K562 (cell line): ENCODE measurements at regions not wholly inside any gene's neighbourhood (a gene's known extent, or its start where the extent isn't known, plus 50 kb on each side); places are given as distances from the start of the nearest gene placed in this dataset.

Experiments used
- CHCHD3 ChIP-seq: fragments of 250-450 bp; sonication (Bioruptor Pico); IDR thresholded peaks from 2 replicates; pipeline ENCODE4 v2.1.2; 2022; ENCODE audit warnings: mild to moderate bottlenecking
- DNMT1 ChIP-seq: fragments of 450-650 bp; IDR thresholded peaks from 2 replicates; pipeline ENCODE4 v1.6.1; 2016; ENCODE audit warnings: antibody characterized with exemption, mild to moderate bottlenecking
- ELK1 ChIP-seq: sonication (generic); formaldehyde crosslinking; IDR thresholded peaks from 2 replicates; pipeline ENCODE4 v1.8.1; 2022; ENCODE audit warnings: missing genetic modification reagents
- ESRRB ChIP-seq: fragments of 250-450 bp; sonication (Bioruptor Pico); IDR thresholded peaks from 2 replicates; pipeline ENCODE4 v1.5.0; 2020; ENCODE audit warnings: mild to moderate bottlenecking, moderate library complexity, borderline replicate concordance
- GABPB1 ChIP-seq: sonication (generic); formaldehyde crosslinking; IDR thresholded peaks from 2 replicates; pipeline ENCODE4 v1.8.0; 2022; ENCODE audit warnings: mild to moderate bottlenecking, missing genetic modification reagents
- HINFP ChIP-seq: fragments of 450-650 bp; conservative IDR thresholded peaks from 2 replicates; pipeline ENCODE4 v1.6.1; 2016; ENCODE audit warnings: missing genetic modification characterization, low read depth, mild to moderate bottlenecking, control low read depth, missing compliant biosample characterization
- HNRNPL ChIP-seq: fragments of 200-400 bp; formaldehyde crosslinking; IDR thresholded peaks from 2 replicates; pipeline ENCODE4 v1.6.1; 2017; ENCODE audit warnings: low read depth, mild to moderate bottlenecking, low read length
- KDM1A ChIP-seq, 2 experiments: fragments of 450-650 bp; IDR thresholded peaks; 2 replicates each; pipeline ENCODE4 v1.6.1; 2016; ENCODE audit warnings: mild to moderate bottlenecking in 2 of 2
- MEF2D ChIP-seq: conservative IDR thresholded peaks from 2 replicates; pipeline ENCODE4 v1.6.1; 2016; ENCODE audit warnings: low read depth, missing genetic modification characterization, missing compliant biosample characterization
- MTA2 ChIP-seq: fragments of 450-650 bp; IDR thresholded peaks from 2 replicates; pipeline ENCODE4 v1.6.1; 2016; ENCODE audit warnings: low read depth
- NFIX ChIP-seq: fragments of 250-450 bp; sonication (Bioruptor Pico); IDR thresholded peaks from 2 replicates; pipeline ENCODE4 v1.4.0; 2020; ENCODE audit warnings: low read depth, mild to moderate bottlenecking, moderate library complexity
- PHB2 ChIP-seq: fragments of 450-650 bp; IDR thresholded peaks from 2 replicates; pipeline ENCODE4 v1.6.1; 2017; ENCODE audit warnings: low read depth
- PHF21A ChIP-seq: fragments of 450-650 bp; IDR thresholded peaks from 2 replicates; pipeline ENCODE4 v1.6.1; 2017; ENCODE audit warnings: low read depth, borderline replicate concordance
- SMAD2 ChIP-seq: fragments of 150-350 bp; IDR thresholded peaks from 2 replicates; pipeline ENCODE4 v1.6.1; 2014; ENCODE audit warnings: low read depth, mild to moderate bottlenecking, low read length
- TCF7L2 ChIP-seq: fragments of 150-350 bp; IDR thresholded peaks from 2 replicates; pipeline ENCODE4 v1.6.1; 2016; ENCODE audit warnings: low read depth, mild to moderate bottlenecking, low read length, moderate library complexity
- ZKSCAN8 ChIP-seq: fragments of 200-800 bp; sonication (Bioruptor generic); IDR thresholded peaks from 2 replicates; pipeline ENCODE4 v1.6.1; 2016; ENCODE audit warnings: missing genetic modification characterization, missing compliant biosample characterization
- ZNF561 ChIP-seq: fragments of 450-650 bp; formaldehyde crosslinking; conservative IDR thresholded peaks from 2 replicates; pipeline ENCODE4 v1.4.0; 2020; ENCODE audit warnings: mild to moderate bottlenecking, moderate library complexity
- ZSCAN32 ChIP-seq: fragments of 450-650 bp; formaldehyde crosslinking; IDR thresholded peaks from 2 replicates; pipeline ENCODE4 v1.4.0; 2020; ENCODE audit warnings: mild to moderate bottlenecking, moderate library complexity
- TF ChIP-seq, protein P1 (sequence below): sonication (generic); formaldehyde crosslinking; IDR thresholded peaks from 2 replicates; pipeline ENCODE4 v1.8.1; 2023; ENCODE audit warnings: missing genetic modification reagents, mild to moderate bottlenecking, borderline replicate concordance
- TF ChIP-seq, protein P2 (sequence below): sonication (generic); formaldehyde crosslinking; IDR thresholded peaks from 2 replicates; pipeline ENCODE4 v1.8.1; 2023; ENCODE audit warnings: mild to moderate bottlenecking, missing genetic modification reagents

GRCh38 chr4:78720994-78721677 is 55.0 kb upstream of the BMP2K start (continued):
- peak; percentile 69 for TF ChIP-seq MTA2
- TF ChIP-seq PHF21A: no peak
- TF ChIP-seq ZNF561: no peak
- TF ChIP-seq SMAD2: no peak
- TF ChIP-seq, protein P1, sequence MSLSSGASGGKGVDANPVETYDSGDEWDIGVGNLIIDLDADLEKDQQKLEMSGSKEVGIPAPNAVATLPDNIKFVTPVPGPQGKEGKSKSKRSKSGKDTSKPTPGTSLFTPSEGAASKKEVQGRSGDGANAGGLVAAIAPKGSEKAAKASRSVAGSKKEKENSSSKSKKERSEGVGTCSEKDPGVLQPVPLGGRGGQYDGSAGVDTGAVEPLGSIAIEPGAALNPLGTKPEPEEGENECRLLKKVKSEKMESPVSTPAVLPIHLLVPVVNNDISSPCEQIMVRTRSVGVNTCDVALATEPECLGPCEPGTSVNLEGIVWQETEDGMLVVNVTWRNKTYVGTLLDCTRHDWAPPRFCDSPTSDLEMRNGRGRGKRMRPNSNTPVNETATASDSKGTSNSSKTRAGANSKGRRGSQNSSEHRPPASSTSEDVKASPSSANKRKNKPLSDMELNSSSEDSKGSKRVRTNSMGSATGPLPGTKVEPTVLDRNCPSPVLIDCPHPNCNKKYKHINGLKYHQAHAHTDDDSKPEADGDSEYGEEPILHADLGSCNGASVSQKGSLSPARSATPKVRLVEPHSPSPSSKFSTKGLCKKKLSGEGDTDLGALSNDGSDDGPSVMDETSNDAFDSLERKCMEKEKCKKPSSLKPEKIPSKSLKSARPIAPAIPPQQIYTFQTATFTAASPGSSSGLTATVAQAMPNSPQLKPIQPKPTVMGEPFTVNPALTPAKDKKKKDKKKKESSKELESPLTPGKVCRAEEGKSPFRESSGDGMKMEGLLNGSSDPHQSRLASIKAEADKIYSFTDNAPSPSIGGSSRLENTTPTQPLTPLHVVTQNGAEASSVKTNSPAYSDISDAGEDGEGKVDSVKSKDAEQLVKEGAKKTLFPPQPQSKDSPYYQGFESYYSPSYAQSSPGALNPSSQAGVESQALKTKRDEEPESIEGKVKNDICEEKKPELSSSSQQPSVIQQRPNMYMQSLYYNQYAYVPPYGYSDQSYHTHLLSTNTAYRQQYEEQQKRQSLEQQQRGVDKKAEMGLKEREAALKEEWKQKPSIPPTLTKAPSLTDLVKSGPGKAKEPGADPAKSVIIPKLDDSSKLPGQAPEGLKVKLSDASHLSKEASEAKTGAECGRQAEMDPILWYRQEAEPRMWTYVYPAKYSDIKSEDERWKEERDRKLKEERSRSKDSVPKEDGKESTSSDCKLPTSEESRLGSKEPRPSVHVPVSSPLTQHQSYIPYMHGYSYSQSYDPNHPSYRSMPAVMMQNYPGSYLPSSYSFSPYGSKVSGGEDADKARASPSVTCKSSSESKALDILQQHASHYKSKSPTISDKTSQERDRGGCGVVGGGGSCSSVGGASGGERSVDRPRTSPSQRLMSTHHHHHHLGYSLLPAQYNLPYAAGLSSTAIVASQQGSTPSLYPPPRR (CRISPR knock-in tag): no peak
- no peak for TF ChIP-seq ELK1
- TF ChIP-seq KDM1A (IDR thresholded peaks at IDR 0.05): peak; percentile 87 to 90
- TF ChIP-seq CHCHD3 (CRISPR knock-in tag): no peak
- TF ChIP-seq NFIX: no peak
- 0 out of 2 replicates have a peak, but pooled peaks have one; percentile 21 for TF ChIP-seq PHB2
- TF ChIP-seq ZKSCAN8 (CRISPR knock-in tag): no peak
- no peak for TF ChIP-seq ESRRB (CRISPR knock-in tag)
- TF ChIP-seq GABPB1 (CRISPR knock-in tag): peak; percentile 85
- TF ChIP-seq TCF7L2: no peak
- TF ChIP-seq, protein P2, sequence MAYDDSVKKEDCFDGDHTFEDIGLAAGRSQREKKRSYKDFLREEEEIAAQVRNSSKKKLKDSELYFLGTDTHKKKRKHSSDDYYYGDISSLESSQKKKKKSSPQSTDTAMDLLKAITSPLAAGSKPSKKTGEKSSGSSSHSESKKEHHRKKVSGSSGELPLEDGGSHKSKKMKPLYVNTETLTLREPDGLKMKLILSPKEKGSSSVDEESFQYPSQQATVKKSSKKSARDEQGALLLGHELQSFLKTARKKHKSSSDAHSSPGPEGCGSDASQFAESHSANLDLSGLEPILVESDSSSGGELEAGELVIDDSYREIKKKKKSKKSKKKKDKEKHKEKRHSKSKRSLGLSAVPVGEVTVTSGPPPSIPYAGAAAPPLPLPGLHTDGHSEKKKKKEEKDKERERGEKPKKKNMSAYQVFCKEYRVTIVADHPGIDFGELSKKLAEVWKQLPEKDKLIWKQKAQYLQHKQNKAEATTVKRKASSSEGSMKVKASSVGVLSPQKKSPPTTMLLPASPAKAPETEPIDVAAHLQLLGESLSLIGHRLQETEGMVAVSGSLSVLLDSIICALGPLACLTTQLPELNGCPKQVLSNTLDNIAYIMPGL (CRISPR knock-in tag): no peak
- TF ChIP-seq HNRNPL: no peak
- peak; percentile 65 for TF ChIP-seq MEF2D (tag)
- TF ChIP-seq DNMT1: no peak
- TF ChIP-seq HINFP (tag): peak; percentile 44; the same call in 1 of the 2 replicates
- no peak for TF ChIP-seq ZSCAN32 (CRISPR knock-in tag)
